ENCODE measurements at regions not wholly inside any gene's neighbourhood (a gene's known extent, or its start where the extent isn't known, plus 50 kb on each side); places are given as distances from the start of the nearest gene placed in this dataset.
"Not testable (repeated sequence)": the region's sequence is repeated elsewhere in the genome, so short reads cannot be mapped to it uniquely, and the experiment has no call there.

- DNase-seq: no peak
These were observed 122.9 kb upstream of the MYO3A start for GRCh38 chr10:25811052-25811685.

- DNase-seq: no peak
These were observed 120.5 kb upstream of the MYO3A start for GRCh38 chr10:25813511-25813910.

DNA sequence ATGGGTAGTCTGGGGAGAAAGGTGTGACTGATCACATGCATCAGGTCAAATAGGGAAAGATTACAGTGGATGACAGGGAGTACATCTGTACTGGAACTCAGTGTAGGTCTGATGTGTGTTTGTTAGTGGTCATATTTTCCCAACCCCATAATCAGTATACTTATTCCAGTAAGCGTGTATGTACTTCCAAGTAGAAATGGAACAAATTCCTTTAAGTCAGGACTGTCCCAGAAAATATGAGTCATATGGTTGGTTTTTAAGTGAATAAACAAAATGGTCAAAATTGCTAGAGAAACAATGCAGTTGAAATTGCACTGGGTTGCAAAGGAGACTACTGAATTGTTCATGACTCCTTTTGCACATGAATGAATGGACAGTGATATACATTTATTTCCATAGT is 118.8 kb upstream of the MYO3A start:
- no peak for DNase-seq

- DNase-seq: peak; percentile 90
These were observed 117.8 kb upstream of the MYO3A start for GRCh38 chr10:25815999-25816768.

DNA sequence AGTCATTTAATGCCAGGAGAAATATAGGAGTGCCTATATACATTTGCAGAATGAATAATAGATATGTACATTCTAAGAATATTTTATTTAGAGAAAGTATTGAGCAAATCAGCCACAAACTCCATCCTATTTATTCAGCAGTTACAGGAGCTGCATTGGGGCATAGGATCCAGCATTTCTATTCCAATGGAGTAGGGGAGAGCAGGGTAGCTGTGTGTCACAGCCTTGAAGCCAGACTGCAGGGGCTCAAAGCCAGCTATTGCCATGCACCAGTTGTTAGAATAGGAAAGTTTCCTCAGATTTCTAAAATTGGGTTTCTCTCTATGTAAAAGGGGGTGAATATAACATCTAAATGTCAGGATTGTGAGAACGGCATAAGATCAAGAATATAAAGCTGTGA is 116.8 kb upstream of the MYO3A start:
- DNase-seq: no peak

DNA sequence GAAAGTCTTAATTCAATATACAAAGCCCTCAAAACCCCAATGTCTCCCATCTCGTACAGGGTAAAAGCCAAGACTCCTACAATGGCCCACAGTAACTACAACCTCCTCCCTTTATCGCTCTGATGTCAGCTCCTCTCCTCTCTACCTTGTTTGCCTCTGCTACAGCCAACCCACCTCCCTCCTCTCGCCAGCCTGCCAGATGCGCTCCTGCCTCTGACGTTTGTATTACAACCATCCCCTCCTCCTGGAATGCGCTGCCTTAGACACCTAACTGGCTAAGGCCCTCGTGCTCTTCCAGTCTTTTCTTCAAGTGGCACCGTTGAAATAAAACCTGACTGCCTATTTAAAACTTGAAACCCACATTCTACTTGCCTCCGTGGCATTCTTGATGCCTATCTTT is 115.3 kb upstream of the MYO3A start:
- DNase-seq: no peak

GRCh38 chr10:25820472-25820871 is 113.6 kb upstream of the MYO3A start:
- DNase-seq: no peak

GRCh38 chr10:25820874-25821273 is 113.2 kb upstream of the MYO3A start:
- no peak for DNase-seq

GRCh38 chr10:25824050-25824449 is 110.0 kb upstream of the MYO3A start:
- DNase-seq: no peak

DNA sequence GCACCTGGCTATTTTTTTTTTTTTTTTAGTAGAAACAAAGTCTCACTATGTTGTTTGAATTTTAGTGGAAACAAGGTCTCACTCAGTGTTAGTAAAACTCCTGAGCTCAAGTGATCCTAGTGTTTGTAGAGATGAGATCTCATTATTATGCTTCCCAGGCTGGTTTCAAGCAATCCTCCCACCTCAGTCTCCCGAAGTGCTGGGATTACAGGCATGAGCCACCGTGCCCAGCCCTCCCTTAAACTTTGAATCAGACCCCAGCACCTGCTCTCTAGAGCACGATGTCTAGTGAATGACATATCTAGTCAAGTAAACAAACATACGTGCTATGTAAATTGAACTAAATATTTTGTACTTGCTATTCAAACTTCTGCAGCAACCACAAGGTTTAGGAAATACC is 105.6 kb upstream of the MYO3A start:
- no peak for DNase-seq

DNA sequence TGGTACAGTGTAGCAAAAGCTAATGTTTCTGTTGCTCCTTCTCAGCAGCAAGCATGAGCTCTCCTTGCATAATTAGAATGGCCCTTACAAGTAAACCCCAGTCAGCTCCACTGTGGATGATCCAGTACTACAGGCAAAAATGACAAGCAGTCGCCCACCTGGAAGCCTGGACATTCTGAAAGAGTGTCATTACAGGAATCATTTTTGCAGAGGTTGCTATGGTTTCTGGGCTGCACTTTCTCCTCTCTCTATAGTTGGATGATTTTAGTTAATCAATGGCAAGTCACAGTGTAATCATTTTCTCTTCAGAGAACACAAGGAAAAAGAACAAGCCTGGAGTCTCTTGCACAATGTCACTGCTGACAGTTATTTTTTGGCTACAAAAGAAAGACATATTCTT is 102.9 kb upstream of the MYO3A start:
- DNase-seq: no peak

DNA sequence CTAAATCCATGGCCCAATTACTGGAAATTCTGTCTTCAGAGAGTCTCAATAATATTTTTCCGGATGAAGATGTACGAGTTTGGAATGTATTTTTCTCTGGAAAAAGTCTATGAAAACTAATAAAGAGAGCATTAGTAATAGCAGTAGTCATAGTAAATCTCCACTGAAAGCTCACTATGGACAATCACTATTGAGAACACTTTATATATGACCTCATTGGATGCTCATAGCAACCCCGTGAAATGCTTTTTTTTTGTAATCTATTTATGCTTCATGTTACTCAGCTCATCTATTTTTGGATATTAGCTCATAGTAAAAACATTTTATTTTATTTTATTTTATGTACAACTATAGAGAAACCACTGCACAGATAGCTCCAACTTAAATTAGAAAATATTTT is 94.3 kb upstream of the MYO3A start:
- no peak for DNase-seq

GRCh38 chr10:25840875-25841274 is 93.2 kb upstream of the MYO3A start:
- DNase-seq: not testable (repeated sequence)

GRCh38 chr10:25842146-25842545 is 91.9 kb upstream of the MYO3A start:
- no peak for DNase-seq

- no peak for DNase-seq
These were observed 90.4 kb upstream of the MYO3A start for GRCh38 chr10:25843551-25844170.

DNA sequence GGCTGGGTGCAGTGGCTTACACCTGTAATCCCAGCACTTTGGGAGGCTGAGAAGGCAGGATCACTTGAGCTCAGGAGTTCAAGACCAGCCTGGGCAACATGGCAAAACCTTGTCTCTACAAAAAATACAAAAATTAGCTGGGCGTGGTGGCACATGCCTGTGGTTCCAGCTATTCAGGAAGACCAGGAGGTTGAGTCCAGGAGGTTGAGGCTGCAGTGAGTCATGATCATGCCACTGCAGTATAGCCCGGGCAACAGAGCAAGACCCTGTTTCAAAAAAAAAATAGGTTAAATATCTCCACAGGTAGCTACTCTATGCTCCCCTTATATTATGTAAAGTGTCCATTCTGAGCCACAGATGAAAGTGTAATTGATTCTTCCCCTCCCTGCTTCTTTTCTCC is 89.3 kb upstream of the MYO3A start:
- not testable (repeated sequence) for DNase-seq

GRCh38 chr10:25849268-25849667 is 84.8 kb upstream of the MYO3A start:
- DNase-seq: no peak

GRCh38 chr10:25849988-25850387 is 84.0 kb upstream of the MYO3A start:
- no peak for DNase-seq

- DNase-seq: no peak
These were observed 82.5 kb upstream of the MYO3A start for GRCh38 chr10:25851548-25851947.

GRCh38 chr10:25852364-25852941 is 81.6 kb upstream of the MYO3A start:
- no peak for DNase-seq

- DNase-seq: no peak
These were observed 76.0 kb upstream of the MYO3A start for GRCh38 chr10:25858076-25858475.

DNA sequence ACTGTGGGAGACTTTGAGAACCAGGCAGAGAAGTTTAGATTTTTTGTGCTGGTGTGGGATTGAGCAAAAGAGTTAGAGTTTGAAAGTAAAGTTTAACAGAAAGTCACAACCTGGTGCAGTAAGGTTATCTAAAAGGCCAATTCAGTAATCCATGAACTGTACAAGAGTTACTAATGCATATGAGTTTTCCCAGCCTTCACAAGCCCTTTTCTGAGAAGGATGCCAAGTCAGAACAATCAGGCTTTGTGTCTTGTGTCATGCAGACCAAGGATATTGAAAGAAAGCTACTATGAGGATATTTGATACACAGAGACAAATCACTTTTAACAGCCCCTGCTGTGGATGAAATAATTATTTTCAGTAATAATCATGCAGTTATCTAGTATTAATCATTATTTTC is 68.8 kb upstream of the MYO3A start:
- DNase-seq: no peak

DNA sequence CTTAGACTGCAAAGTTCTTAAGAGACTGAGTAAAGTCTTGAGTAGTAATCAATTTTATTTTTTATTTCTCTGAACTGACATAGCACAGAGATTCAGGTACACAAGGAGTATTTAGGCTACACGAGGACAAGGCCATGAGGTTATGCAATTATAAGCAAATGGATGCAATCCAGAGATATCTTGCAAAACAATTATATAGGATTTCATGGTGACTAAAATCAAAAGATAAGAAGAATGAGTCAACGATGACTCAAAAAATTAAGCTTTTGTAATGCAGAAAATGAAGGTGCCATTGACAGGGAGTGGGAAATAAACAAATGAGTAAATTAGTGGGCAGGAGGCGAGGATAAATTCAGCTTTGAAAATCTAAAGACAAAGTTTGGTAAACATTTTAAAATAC is 66.7 kb upstream of the MYO3A start:
- no peak for DNase-seq

DNA sequence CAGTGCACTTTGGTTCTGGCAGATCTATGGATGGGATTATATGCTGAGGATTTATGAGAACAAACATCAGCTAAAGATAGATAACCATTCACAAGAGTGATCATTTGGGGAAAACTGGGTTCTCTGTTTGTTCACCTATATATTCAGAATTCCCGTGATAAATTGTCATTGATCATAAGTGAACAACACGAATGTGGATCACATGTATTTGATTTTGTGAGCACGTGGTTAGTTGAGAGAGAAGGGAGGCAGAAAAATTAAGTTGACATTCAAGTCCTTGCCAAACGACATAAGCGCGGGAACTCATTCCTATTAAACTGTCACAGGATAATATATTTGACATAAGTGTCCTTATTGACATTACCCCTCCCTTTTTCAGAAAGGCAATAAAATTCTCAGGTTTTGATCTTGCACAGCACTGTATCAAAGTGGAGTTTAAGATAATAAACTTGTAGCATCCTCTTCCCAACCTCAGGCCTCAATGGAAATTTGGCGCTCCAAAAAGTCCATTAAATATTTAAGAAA is 64.9 kb upstream of the MYO3A start:
- DNase-seq: peak; percentile 31
